HG03135 (cell line): ENCODE measurements at regions not wholly inside any gene's neighbourhood (a gene's known extent, or its start where the extent isn't known, plus 50 kb on each side); places are given as distances from the start of the nearest gene placed in this dataset.

ENCODE experiments used
- ATAC-seq: cut with Tn5 transposase; IDR thresholded peaks from one replicate; pipeline ENCODE4 v1.9.1; 2021; ENCODE audit warnings: mild to moderate bottlenecking, moderate library complexity; ENCODE audit not compliant: unreplicated experiment

DNA sequence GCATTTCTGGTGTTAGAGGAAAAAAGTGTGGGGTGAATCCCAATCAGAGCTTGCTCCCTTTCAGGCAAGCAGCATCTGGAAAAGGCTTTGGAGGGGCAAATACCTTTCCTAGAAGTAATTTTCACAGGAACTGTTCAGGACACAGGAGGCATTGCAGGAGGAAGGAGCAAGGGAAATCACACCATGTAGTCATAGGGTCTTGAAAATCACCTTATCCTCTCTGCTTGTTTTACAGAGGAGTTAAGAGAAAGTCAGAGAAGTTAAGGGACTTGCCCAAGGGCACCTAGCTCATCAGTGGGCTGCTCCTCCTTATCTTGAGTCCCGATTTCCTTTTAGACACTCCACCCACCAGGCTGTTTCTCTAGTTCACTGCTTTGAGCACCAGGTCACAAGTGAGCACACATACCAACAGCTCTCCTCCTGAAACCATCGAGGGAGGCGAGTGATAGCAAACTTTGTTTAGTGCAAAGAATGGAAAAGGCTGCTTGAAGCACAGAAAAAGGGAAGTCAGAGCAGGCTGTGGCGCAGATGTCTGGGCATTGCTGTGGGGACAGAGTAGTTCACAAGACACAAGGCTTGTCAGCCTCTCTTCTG, 89.2 kb upstream of the CXCR4 start:
- ATAC-seq: peak; percentile 43

DNA sequence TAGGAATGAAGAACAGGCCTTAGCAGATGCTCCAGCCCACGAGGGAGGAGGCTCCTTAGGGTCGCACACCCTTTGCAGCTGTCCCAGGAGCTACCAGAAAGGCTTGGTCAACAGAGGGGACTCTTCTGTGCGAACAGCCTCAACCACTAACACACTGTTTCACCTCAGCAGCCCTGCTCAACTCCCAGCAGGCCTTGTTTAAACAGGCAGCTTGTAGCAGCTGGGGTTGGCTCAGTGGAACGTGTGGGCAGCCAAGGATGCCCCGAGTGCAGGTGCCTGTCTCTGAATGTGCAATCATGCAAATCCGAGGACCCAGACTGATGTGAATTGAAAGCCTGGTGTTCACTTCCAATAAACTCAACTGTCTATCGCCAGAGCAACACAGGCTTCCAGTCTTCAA, 88.7 kb upstream of the CXCR4 start:
- peak; percentile 94 for ATAC-seq

DNA sequence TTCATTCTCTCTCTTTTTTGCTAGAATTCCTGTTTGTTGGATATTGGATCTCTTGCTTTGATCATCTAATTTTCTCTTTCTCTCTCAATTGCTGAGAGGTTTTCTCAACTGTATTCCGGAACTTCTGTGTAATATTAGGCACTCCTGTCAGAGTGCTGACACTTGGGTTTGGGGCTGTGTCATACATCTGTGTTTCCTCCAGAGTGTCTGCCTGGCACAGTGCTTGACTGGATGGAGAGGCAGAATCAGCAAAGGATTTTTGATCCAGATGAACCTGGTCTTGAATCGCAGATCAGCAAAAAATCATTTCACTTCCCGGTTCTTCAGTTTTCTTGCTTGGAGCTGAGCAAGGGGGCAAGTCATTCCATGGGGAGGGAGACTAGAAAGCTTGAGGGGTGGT, 87.7 kb upstream of the CXCR4 start:
- ATAC-seq: no peak

- no peak for ATAC-seq
Measured at GRCh38 chr2:136204971-136205370, 87.0 kb upstream of the CXCR4 start.

- no peak for ATAC-seq
Measured at GRCh38 chr2:136195226-136195625, 77.3 kb upstream of the CXCR4 start.

DNA sequence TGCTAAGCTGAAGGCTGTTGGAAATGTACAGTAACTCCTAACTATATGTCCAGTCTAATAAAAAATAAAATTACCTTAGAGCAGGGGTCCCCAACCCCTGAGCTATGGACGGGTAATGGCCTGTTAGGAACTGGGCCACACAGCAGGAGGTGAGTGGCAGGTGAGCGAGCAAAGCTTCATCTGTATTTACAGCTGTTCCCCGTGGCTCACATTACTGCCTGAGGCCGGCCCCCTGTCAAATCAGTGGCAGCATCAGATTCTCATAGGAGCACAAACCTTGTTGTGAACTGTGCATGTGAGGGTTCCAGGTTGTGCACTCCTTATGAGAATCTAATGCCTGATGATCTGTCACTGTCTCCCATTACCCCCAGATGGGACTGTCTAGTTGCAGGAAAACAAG, 73.1 kb upstream of the CXCR4 start:
- ATAC-seq: no peak

DNA sequence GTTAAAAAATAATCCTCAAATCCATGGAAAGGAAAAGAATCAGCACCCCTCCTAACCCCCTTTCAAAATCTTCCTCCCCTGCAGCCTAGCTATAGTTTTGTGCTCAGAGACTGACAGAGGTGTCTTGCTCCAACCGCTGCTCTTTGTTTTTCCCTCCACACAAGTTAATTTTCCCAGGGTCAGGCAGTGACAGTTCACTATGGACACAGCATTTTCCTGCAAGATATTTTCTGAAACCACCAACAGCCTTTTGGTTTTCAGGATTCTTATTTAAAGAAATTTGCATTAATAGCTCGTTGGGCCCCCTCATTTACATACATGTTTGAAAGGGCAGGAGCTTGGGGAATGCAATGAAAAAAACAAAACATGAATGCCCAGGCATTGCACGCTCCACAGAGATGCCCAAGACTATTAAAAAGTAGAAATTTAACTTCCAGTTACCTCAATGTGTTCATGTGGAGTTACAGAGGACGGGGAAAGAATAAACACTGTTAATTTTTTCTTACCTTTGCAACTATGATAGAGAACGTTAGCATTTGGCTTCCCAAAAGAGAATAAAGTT, 71.4 kb upstream of the CXCR4 start:
- ATAC-seq: no peak

GRCh38 chr2:136188086-136188485, 70.1 kb upstream of the CXCR4 start:
- no peak for ATAC-seq

GRCh38 chr2:136185981-136186776, 68.2 kb upstream of the CXCR4 start:
- no peak for ATAC-seq

- no peak for ATAC-seq
Measured at GRCh38 chr2:136183097-136183496, 65.1 kb upstream of the CXCR4 start.

DNA sequence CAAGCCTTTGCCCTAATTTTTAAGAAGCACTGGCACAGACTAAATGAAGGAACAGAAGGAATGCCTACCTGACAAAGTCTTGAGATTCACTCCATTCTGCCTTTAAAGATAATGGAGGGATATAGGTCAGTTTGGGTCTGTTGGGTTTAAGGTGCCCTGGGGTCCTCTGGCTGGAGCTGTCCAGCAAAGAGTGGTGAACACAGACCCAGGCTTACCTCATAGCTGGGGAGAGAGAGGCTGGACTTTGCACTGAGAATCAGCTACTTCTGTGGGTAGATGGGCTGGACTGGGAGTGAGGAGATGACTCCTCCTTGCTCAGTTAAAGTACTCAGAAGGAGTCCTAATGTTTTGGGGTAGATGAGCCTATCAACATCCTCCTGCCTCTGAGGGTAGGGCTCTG, 64.4 kb upstream of the CXCR4 start:
- ATAC-seq: no peak

GRCh38 chr2:136179602-136179975, 61.6 kb upstream of the CXCR4 start:
- no peak for ATAC-seq

GRCh38 chr2:136178941-136179601, 61.1 kb upstream of the CXCR4 start:
- no peak for ATAC-seq

DNA sequence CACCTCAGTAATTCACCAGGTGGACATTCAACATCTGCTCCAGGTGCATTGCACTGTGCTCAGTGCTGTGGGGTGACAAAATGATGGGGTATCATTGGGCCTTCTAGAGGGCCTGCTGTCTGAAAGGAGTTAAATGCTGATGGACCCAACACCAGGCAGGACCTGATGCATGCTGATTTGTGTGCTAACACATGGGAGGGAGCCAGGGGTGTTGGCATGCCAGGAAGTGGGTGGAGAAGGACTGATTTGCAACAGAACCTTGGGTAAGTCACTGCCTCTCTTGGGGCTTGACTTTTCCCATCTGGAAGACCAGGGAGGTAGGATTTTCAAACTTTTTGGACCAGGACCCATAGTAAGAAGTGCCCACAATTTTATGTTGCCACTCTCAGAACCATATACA, 57.9 kb upstream of the CXCR4 start:
- ATAC-seq: no peak

DNA sequence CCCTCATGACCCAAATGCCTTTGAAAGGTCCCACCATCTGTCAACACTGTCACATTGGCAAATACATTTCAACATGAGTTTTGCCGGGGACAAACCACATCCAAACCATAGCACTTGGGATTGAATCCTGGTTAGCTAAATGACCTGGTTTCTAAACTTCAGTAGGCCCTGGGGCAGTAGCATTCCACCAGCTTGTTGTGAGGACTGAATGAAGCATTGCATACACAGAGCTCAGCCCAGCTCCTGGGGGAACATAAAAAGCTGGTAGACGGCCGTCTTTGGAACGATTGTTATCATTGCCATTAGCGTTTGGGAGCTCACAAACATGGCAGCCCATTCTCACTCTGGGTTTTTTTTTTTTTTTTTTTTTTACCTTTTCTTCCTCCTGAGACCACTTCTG, 57.5 kb upstream of the CXCR4 start:
- no peak for ATAC-seq

- no peak for ATAC-seq
Measured at GRCh38 chr2:136173126-136173525, 55.2 kb upstream of the CXCR4 start.

- ATAC-seq: no peak
Measured at GRCh38 chr2:136171223-136171622, 53.3 kb upstream of the CXCR4 start.

DNA sequence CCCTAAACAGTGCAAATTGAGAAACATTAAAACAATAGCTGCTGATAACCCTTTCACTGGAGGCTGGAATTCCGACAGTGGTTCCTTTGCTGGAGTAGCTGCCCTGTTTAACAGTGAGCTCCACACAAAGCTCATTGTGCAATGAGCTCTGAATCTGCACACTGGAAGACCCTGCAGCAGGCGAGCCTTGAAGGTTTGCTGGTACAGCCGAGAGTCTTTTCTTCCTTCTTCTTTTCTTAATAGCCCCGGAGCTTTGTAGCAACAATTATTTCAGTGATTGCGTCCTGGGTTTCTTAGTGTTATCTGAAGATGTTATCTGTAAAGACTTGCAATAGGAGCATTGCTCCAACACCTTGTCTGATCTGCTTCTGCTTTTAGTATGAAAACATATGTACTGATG, 50.8 kb upstream of the CXCR4 start:
- no peak for ATAC-seq

- no peak for ATAC-seq
Measured at GRCh38 chr2:136167721-136168475, 49.9 kb upstream of the CXCR4 start.
